ENCODE measurements at regions not wholly inside any gene's neighbourhood (a gene's known extent, or its start where the extent isn't known, plus 50 kb on each side); places are given as distances from the start of the nearest gene placed in this dataset.

DNA sequence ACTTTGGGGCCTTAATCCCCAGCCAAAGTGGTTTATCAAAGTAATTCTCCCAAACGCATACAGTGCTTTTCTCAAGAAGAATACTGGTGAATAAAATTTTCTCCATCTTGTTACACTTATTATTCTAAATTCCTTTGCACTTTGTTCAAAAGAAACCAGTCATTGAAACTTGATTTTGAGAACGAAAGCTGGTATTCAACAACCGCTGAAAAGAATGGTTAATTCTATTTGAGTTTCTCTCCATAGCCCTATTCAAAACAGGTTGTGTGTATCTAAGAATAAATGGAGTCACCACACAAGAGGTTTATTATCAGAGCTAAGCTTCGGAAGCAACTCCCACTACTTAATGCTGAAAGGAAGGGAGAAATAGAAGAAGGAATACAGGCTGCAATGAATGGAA is 117.7 kb downstream of the C1D start:
- Histone ChIP-seq H3K27ac (no peak overlapping the region), H3K4me3 (no peak overlapping the region), H3K4me2 (no peak overlapping the region), H3K9me3 (0 out of 3 replicates have a peak, but pooled peaks cover 4% of the 10 kb centered on the region), H3K4me1 (no peaks in the 10 kb centered on the region)
- 52% methylated on average over 4 of the region's 4 CpGs for WGBS (ENCODE audit: missing lambda C conversion rate)
- POLR2A ChIA-PET, result no interaction called here
- CTCF ChIA-PET, result no interaction called here
- no peak for ATAC-seq
- TF ChIP-seq EP300 (IDR thresholded peaks at IDR 0.05), result no peak
- FAIRE-seq, result no peak
- no peak for DNase-seq (ENCODE audit: low read depth in 1 of 2, low spot score in 1 of 2)

DNA sequence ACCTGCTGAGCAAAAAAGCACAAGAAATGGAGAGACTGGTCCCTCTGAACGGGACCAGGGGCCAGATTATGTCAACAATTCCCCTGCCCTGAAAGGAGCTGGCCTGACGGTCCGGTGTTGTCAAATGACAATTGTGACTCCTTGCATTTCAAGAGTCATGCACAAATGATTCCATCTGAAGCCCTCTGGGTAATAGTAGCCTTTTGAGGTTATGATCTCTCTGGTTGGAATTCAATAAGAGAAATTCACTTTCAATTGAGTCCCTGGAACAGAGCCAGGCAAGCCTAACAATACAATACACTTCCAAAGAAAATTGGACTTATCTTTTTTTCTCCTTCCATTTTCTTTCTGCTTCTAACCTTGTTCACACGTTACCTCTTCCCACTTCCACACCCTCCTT is 116.9 kb downstream of the C1D start:
- no peak for ATAC-seq
- no peak for FAIRE-seq
- CTCF ChIA-PET, result interaction anchor here (0.9 kb wide), 1 partner anchor 12 kb away, joined by 3 read pairs; no protein-coding TSS in a partner anchor
- 23% methylated on average over 4 of the region's 4 CpGs for WGBS (ENCODE audit: missing lambda C conversion rate)
- Histone ChIP-seq H3K4me2 (no peak overlapping the region), H3K4me1 (no peaks in the 10 kb centered on the region), H3K9me3 (0 out of 3 replicates have a peak, but pooled peaks cover 4% of the 10 kb centered on the region), H3K27ac (no peak overlapping the region), H3K4me3 (no peak overlapping the region)
- TF ChIP-seq RNF2 (IDR thresholded peaks at IDR 0.05; ENCODE audit: borderline replicate concordance, low read depth), result no peak
- TF ChIP-seq MAFK (IDR thresholded peaks at IDR 0.05; ENCODE audit: partially characterized antibody), result no peak
- DNase-seq (ENCODE audit: low read depth in 1 of 2, low spot score in 1 of 2), result no peak
- POLR2A ChIA-PET, result no interaction called here

DNA sequence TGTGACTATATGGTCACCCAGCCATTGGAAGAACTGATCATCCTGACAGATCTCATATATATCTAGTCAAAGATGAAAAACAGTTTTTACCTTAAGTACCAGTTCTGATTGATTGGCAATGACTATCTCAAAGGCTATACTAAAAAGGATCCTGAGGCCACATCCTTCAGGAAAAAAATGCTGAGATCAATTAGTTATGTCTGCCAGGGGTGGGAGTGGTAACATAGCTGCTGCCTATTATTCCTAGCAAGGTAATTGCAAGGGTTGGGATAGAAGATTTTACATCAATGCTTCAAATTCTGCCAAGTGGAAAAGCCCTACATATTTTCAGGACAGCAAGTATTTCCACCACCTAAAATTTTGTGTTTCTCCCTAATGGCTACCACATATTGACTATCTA is 114.7 kb downstream of the C1D start:
- ATAC-seq (no peak), DNase-seq (ENCODE audit: low read depth in 1 of 2, low spot score in 1 of 2) (no peak), FAIRE-seq (no peak)
- H3K4me1 ChIP-seq, result no peaks in the 10 kb centered on the region
- no peak overlapping the region for H3K4me2 ChIP-seq
- no peak overlapping the region for H3K27ac ChIP-seq
- ChIA-PET POLR2A (no interaction called here), CTCF (no interaction called here)
- H3K9me3 ChIP-seq, result 0 out of 3 replicates have a peak, but pooled peaks cover 2% of the 10 kb centered on the region
- TF ChIP-seq MAFK (IDR thresholded peaks at IDR 0.05; ENCODE audit: partially characterized antibody) (no peak), RFX5 (IDR thresholded peaks at IDR 0.05) (no peak), PHF8 (IDR thresholded peaks at IDR 0.05; ENCODE audit: borderline replicate concordance, low read depth) (no peak), EHF (CRISPR knock-in tag; IDR thresholded peaks at IDR 0.05) (no peak), EHMT2 (IDR thresholded peaks at IDR 0.05; ENCODE audit: low read depth) (no peak), FOSL2 (IDR thresholded peaks at IDR 0.05) (no peak), FOSL2 (CRISPR knock-in tag; IDR thresholded peaks at IDR 0.05) (no peak), RNF2 (IDR thresholded peaks at IDR 0.05; ENCODE audit: borderline replicate concordance, low read depth) (no peak)
- TF ChIP-seq, protein P1, sequence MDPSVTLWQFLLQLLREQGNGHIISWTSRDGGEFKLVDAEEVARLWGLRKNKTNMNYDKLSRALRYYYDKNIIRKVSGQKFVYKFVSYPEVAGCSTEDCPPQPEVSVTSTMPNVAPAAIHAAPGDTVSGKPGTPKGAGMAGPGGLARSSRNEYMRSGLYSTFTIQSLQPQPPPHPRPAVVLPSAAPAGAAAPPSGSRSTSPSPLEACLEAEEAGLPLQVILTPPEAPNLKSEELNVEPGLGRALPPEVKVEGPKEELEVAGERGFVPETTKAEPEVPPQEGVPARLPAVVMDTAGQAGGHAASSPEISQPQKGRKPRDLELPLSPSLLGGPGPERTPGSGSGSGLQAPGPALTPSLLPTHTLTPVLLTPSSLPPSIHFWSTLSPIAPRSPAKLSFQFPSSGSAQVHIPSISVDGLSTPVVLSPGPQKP (IDR thresholded peaks at IDR 0.05; ENCODE audit: low read depth, low read length), result no peak
- H3K4me3 ChIP-seq, result no peak overlapping the region

DNA sequence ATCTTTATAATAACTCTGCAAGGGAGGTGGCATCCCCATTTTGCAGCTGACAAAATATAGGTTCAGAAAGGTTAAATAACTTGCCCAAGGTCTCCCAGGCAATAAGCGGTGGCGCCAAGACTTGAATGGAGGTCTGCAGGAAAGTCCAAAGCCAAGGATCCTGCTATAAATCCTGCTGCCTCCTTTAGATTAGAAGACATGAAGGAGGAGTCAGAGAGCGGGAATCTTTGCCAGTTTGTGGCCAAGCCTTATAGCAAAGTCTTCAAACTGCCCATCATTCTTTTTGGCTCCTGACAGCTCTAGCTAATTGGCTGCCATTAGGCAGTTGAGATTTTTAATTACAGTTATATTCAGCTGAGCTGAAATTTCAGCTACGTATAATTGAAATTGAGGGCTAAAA is 114.3 kb downstream of the C1D start:
- ChIA-PET POLR2A (no interaction called here), CTCF (no interaction called here)
- ATAC-seq, result no peak
- Histone ChIP-seq H3K4me2 (no peak overlapping the region), H3K4me1 (no peaks in the 10 kb centered on the region), H3K4me3 (no peak overlapping the region), H3K27ac (no peak overlapping the region), H3K9me3 (no peaks in the 10 kb centered on the region)
- TF ChIP-seq, protein P2, sequence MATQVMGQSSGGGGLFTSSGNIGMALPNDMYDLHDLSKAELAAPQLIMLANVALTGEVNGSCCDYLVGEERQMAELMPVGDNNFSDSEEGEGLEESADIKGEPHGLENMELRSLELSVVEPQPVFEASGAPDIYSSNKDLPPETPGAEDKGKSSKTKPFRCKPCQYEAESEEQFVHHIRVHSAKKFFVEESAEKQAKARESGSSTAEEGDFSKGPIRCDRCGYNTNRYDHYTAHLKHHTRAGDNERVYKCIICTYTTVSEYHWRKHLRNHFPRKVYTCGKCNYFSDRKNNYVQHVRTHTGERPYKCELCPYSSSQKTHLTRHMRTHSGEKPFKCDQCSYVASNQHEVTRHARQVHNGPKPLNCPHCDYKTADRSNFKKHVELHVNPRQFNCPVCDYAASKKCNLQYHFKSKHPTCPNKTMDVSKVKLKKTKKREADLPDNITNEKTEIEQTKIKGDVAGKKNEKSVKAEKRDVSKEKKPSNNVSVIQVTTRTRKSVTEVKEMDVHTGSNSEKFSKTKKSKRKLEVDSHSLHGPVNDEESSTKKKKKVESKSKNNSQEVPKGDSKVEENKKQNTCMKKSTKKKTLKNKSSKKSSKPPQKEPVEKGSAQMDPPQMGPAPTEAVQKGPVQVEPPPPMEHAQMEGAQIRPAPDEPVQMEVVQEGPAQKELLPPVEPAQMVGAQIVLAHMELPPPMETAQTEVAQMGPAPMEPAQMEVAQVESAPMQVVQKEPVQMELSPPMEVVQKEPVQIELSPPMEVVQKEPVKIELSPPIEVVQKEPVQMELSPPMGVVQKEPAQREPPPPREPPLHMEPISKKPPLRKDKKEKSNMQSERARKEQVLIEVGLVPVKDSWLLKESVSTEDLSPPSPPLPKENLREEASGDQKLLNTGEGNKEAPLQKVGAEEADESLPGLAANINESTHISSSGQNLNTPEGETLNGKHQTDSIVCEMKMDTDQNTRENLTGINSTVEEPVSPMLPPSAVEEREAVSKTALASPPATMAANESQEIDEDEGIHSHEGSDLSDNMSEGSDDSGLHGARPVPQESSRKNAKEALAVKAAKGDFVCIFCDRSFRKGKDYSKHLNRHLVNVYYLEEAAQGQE (IDR thresholded peaks at IDR 0.05), result no peak
- TF ChIP-seq BHLHE40 (IDR thresholded peaks at IDR 0.05; ENCODE audit: low read depth, low read length) (no peak), EHMT2 (IDR thresholded peaks at IDR 0.05; ENCODE audit: low read depth) (no peak), ESRRA (IDR thresholded peaks at IDR 0.05; ENCODE audit: borderline replicate concordance, low read length) (no peak), CHD2 (IDR thresholded peaks at IDR 0.05; ENCODE audit: low read length, partially characterized antibody) (no peak), SMC3 (IDR thresholded peaks at IDR 0.05) (no peak), POLR2A (IDR thresholded peaks at IDR 0.05; ENCODE audit: low read length) (no peak), NPAS2 (CRISPR knock-in tag; IDR thresholded peaks at IDR 0.05; ENCODE audit: borderline replicate concordance) (no peak), JUN (IDR thresholded peaks at IDR 0.05) (no peak), RFX5 (IDR thresholded peaks at IDR 0.05) (no peak), HOXA7 (CRISPR knock-in tag; IDR thresholded peaks at IDR 0.05) (no peak), HOXB13 (CRISPR knock-in tag; IDR thresholded peaks at IDR 0.05; ENCODE audit: low read depth) (no peak), FOSB (CRISPR knock-in tag; IDR thresholded peaks at IDR 0.05) (no peak), RNF2 (IDR thresholded peaks at IDR 0.05; ENCODE audit: borderline replicate concordance, low read depth) (no peak), POLR2AphosphoS2 (conservative IDR thresholded peaks at IDR 0.05; ENCODE audit: low read length) (no peak)
- TF ChIP-seq, protein P3, sequence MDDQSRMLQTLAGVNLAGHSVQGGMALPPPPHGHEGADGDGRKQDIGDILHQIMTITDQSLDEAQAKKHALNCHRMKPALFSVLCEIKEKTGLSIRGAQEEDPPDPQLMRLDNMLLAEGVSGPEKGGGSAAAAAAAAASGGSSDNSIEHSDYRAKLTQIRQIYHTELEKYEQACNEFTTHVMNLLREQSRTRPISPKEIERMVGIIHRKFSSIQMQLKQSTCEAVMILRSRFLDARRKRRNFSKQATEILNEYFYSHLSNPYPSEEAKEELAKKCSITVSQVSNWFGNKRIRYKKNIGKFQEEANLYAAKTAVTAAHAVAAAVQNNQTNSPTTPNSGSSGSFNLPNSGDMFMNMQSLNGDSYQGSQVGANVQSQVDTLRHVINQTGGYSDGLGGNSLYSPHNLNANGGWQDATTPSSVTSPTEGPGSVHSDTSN (IDR thresholded peaks at IDR 0.05), result no peak
- TF ChIP-seq, protein P4, sequence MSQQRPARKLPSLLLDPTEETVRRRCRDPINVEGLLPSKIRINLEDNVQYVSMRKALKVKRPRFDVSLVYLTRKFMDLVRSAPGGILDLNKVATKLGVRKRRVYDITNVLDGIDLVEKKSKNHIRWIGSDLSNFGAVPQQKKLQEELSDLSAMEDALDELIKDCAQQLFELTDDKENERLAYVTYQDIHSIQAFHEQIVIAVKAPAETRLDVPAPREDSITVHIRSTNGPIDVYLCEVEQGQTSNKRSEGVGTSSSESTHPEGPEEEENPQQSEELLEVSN (IDR thresholded peaks at IDR 0.05; ENCODE audit: borderline replicate concordance, low read depth), result no peak
- TF ChIP-seq, protein P5, sequence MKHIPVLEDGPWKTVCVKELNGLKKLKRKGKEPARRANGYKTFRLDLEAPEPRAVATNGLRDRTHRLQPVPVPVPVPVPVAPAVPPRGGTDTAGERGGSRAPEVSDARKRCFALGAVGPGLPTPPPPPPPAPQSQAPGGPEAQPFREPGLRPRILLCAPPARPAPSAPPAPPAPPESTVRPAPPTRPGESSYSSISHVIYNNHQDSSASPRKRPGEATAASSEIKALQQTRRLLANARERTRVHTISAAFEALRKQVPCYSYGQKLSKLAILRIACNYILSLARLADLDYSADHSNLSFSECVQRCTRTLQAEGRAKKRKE (CRISPR knock-in tag; IDR thresholded peaks at IDR 0.05; ENCODE audit: low read depth), result no peak
- FAIRE-seq, result no peak
- no peak for DNase-seq (ENCODE audit: low read depth in 1 of 2, low spot score in 1 of 2)
- WGBS (ENCODE audit: missing lambda C conversion rate), result 48% methylated on average over 4 of the region's 4 CpGs
